HEK293 (cell line): ENCODE measurements at regions not wholly inside any gene's neighbourhood (a gene's known extent, or its start where the extent isn't known, plus 50 kb on each side); places are given as distances from the start of the nearest gene placed in this dataset.

Experiments
- CTCF ChIA-PET: fragments of 350-600 bp; formaldehyde crosslinking; extraction: SDS; loops from one replicate; lab custom pipeline; 2021; ENCODE audit warnings: antibody characterized with exemption; lab: Yijun Ruan, JAX
- POLR2A ChIA-PET: fragments of 300-600 bp; formaldehyde crosslinking; extraction: SDS; loops from one replicate; lab custom pipeline; 2020; ENCODE audit warnings: antibody characterized with exemption, inconsistent platforms; lab: Yijun Ruan, JAX
- H3K27ac ChIP-seq: fragments of 200-500 bp; sonication (Bioruptor generic); 2 replicates; pipeline ENCODE4 v1.5.1; 2014; ENCODE audit warnings: low read depth, low read length, control low read depth, inconsistent platforms; ENCODE audit errors: extremely low read depth
- H3K36me3 ChIP-seq, 2 experiments: fragments of 200-500 bp in 1 of 2; sonication (Bioruptor generic) in 1 of 2; 1 replicate in 1 of 2; 2 replicates in 1 of 2; pipeline ENCODE4 v1.5.1; 2014 to 2017; ENCODE audit warnings: inconsistent platforms in 2 of 2, low read length in 2 of 2; ENCODE audit not compliant: control insufficient read depth in 2 of 2, insufficient read depth in 1 of 2
- H3K4me1 ChIP-seq: fragments of 200-500 bp; sonication (Bioruptor generic); 2 replicates; pipeline ENCODE4 v1.5.1; 2014; ENCODE audit warnings: mild to moderate bottlenecking, low read length, inconsistent platforms; ENCODE audit not compliant: control insufficient read depth, insufficient read depth
- H3K4me3 ChIP-seq: 2 replicates; pipeline ENCODE4 v1.5.1; 2011; ENCODE audit warnings: low read depth, mild to moderate bottlenecking, control low read depth, low read length, moderate library complexity
- H3K9me3 ChIP-seq: fragments of 200-500 bp; sonication (Bioruptor generic); 2 replicates; pipeline ENCODE4 v1.5.1; 2014; ENCODE audit warnings: low read depth, low read length, inconsistent platforms; ENCODE audit not compliant: control insufficient read depth, insufficient read depth
- BCL11A ChIP-seq: fragments of 450-650 bp; formaldehyde crosslinking; IDR thresholded peaks from 2 replicates; pipeline ENCODE4 v1.5.1; 2016; ENCODE audit warnings: low read depth, missing biosample characterization, missing genetic modification characterization
- GLI4 ChIP-seq: fragments of 450-650 bp; formaldehyde crosslinking; IDR thresholded peaks from 2 replicates; pipeline ENCODE4 v1.5.1; 2016; ENCODE audit warnings: missing biosample characterization, missing genetic modification characterization
- KLF17 ChIP-seq: fragments of 450-650 bp; formaldehyde crosslinking; IDR thresholded peaks from 2 replicates; pipeline ENCODE4 v1.5.1; 2016; ENCODE audit warnings: missing biosample characterization, missing genetic modification characterization
- KLF7 ChIP-seq: fragments of 450-650 bp; formaldehyde crosslinking; IDR thresholded peaks from 2 replicates; pipeline ENCODE4 v1.5.1; 2016; ENCODE audit warnings: missing biosample characterization, missing genetic modification characterization, borderline replicate concordance
- SP2 ChIP-seq: fragments of 450-650 bp; formaldehyde crosslinking; IDR thresholded peaks from 2 replicates; pipeline ENCODE4 v1.5.1; 2016; ENCODE audit warnings: missing biosample characterization, missing genetic modification characterization
- SP7 ChIP-seq: fragments of 450-650 bp; formaldehyde crosslinking; IDR thresholded peaks from 2 replicates; pipeline ENCODE4 v1.5.1; 2016; ENCODE audit warnings: missing biosample characterization, missing genetic modification characterization
- WT1 ChIP-seq: fragments of 450-650 bp; formaldehyde crosslinking; IDR thresholded peaks from 2 replicates; pipeline ENCODE4 v1.5.1; 2016; ENCODE audit warnings: missing biosample characterization, missing genetic modification characterization
- ZFHX2 ChIP-seq: fragments of 450-650 bp; formaldehyde crosslinking; conservative IDR thresholded peaks from 2 replicates; pipeline ENCODE4 v1.5.1; 2016; ENCODE audit warnings: missing biosample characterization, missing genetic modification characterization
- ZFP41 ChIP-seq: fragments of 450-650 bp; formaldehyde crosslinking; IDR thresholded peaks from 2 replicates; pipeline ENCODE4 v1.5.1; 2016; ENCODE audit warnings: missing biosample characterization, missing genetic modification characterization, borderline replicate concordance
- ZFP69B ChIP-seq: fragments of 450-650 bp; formaldehyde crosslinking; IDR thresholded peaks from 2 replicates; pipeline ENCODE4 v1.5.1; 2016; ENCODE audit warnings: missing biosample characterization, missing genetic modification characterization
- ZIC2 ChIP-seq: fragments of 450-650 bp; formaldehyde crosslinking; IDR thresholded peaks from 2 replicates; pipeline ENCODE4 v1.5.1; 2016; ENCODE audit warnings: missing biosample characterization, missing genetic modification characterization
- ZNF132 ChIP-seq: fragments of 450-650 bp; formaldehyde crosslinking; IDR thresholded peaks from 2 replicates; pipeline ENCODE4 v1.5.1; 2017; ENCODE audit warnings: missing biosample characterization, missing genetic modification characterization, borderline replicate concordance
- ZNF140 ChIP-seq: fragments of 450-650 bp; formaldehyde crosslinking; IDR thresholded peaks from 2 replicates; pipeline ENCODE4 v1.5.1; 2016; ENCODE audit warnings: missing biosample characterization, missing genetic modification characterization
- ZNF148 ChIP-seq: fragments of 450-650 bp; formaldehyde crosslinking; IDR thresholded peaks from 2 replicates; pipeline ENCODE4 v1.5.0; 2017; ENCODE audit warnings: missing biosample characterization, missing genetic modification characterization, borderline replicate concordance
- ZNF169 ChIP-seq: fragments of 450-650 bp; formaldehyde crosslinking; IDR thresholded peaks from 2 replicates; pipeline ENCODE4 v1.5.1; 2016; ENCODE audit warnings: missing biosample characterization, missing genetic modification characterization
- ZNF184 ChIP-seq: fragments of 450-650 bp; IDR thresholded peaks from 2 replicates; pipeline ENCODE4 v1.5.1; 2018; ENCODE audit warnings: missing biosample characterization, mild to moderate bottlenecking, missing genetic modification characterization
- ZNF214 ChIP-seq: fragments of 450-650 bp; formaldehyde crosslinking; IDR thresholded peaks from 2 replicates; pipeline ENCODE4 v1.5.1; 2017; ENCODE audit warnings: missing biosample characterization, mild to moderate bottlenecking, missing genetic modification characterization, borderline replicate concordance
- ZNF239 ChIP-seq: fragments of 450-650 bp; formaldehyde crosslinking; IDR thresholded peaks from 2 replicates; pipeline ENCODE4 v1.5.1; 2016; ENCODE audit warnings: missing biosample characterization, missing genetic modification characterization
- ZNF26 ChIP-seq: fragments of 450-650 bp; formaldehyde crosslinking; IDR thresholded peaks from 2 replicates; pipeline ENCODE4 v1.5.1; 2016; ENCODE audit warnings: missing biosample characterization, missing genetic modification characterization
- ZNF280C ChIP-seq: fragments of 450-650 bp; formaldehyde crosslinking; IDR thresholded peaks from 2 replicates; pipeline ENCODE4 v1.5.1; 2016; ENCODE audit warnings: missing biosample characterization, missing genetic modification characterization
- ZNF37A ChIP-seq: fragments of 450-650 bp; IDR thresholded peaks from 2 replicates; pipeline ENCODE4 v1.5.1; 2018; ENCODE audit warnings: missing biosample characterization, missing genetic modification characterization
- ZNF423 ChIP-seq: fragments of 450-650 bp; formaldehyde crosslinking; IDR thresholded peaks from 2 replicates; pipeline ENCODE4 v1.5.1; 2016; ENCODE audit warnings: missing biosample characterization, missing genetic modification characterization
- ZNF433 ChIP-seq: fragments of 450-650 bp; formaldehyde crosslinking; IDR thresholded peaks from 2 replicates; pipeline ENCODE4 v1.5.1; 2016; ENCODE audit warnings: missing biosample characterization, missing genetic modification characterization, low read depth
- ZNF514 ChIP-seq: fragments of 450-650 bp; formaldehyde crosslinking; IDR thresholded peaks from 2 replicates; pipeline ENCODE4 v1.5.1; 2016; ENCODE audit warnings: missing biosample characterization, missing genetic modification characterization
- ZNF521 ChIP-seq: fragments of 450-650 bp; formaldehyde crosslinking; IDR thresholded peaks from 2 replicates; pipeline ENCODE4 v1.5.1; 2017; ENCODE audit warnings: missing biosample characterization, mild to moderate bottlenecking, missing genetic modification characterization
- ZNF600 ChIP-seq: fragments of 450-650 bp; formaldehyde crosslinking; IDR thresholded peaks from 2 replicates; pipeline ENCODE4 v1.5.1; 2016; ENCODE audit warnings: missing biosample characterization, missing genetic modification characterization

- H3K36me3 ChIP-seq = no peaks in the 10 kb centered on the region
- H3K9me3 ChIP-seq = no peaks in the 10 kb centered on the region
- H3K27ac ChIP-seq = no peak overlapping the region
- ChIA-PET CTCF (no interaction called here), POLR2A (interaction anchor here (0.6 kb wide), 1 partner anchor 424 kb away, joined by 3 read pairs; no protein-coding TSS in a partner anchor)
- H3K4me1 ChIP-seq = no peaks in the 10 kb centered on the region
- TF ChIP-seq ZFP69B (tag by site-specific recombination) = no peak
- no peak overlapping the region for H3K4me3 ChIP-seq
Observed at GRCh38 chr12:18966954-18967353, 162.6 kb upstream of the PLEKHA5 start.

GRCh38 chr12:18967814-18968213 is 161.7 kb upstream of the PLEKHA5 start:
- no peaks in the 10 kb centered on the region for H3K9me3 ChIP-seq
- ChIA-PET CTCF (no interaction called here), POLR2A (no interaction called here)
- no peak overlapping the region for H3K27ac ChIP-seq
- TF ChIP-seq ZFP41 (no peak), ZNF37A (no peak), BCL11A (tag by site-specific recombination) (no peak), KLF17 (tag by site-specific recombination) (no peak), ZNF423 (tag by site-specific recombination) (no peak), ZNF184 (tag by site-specific recombination) (no peak), ZNF169 (no peak), KLF7 (no peak), ZNF239 (no peak), ZNF140 (tag by site-specific recombination) (no peak)
- no peak overlapping the region for H3K4me3 ChIP-seq
- no peaks in the 10 kb centered on the region for H3K4me1 ChIP-seq
- H3K36me3 ChIP-seq = no peaks in the 10 kb centered on the region

- ChIA-PET POLR2A (no interaction called here), CTCF (no interaction called here)
- no peak overlapping the region for H3K27ac ChIP-seq
- no peaks in the 10 kb centered on the region for H3K4me1 ChIP-seq
- no peaks in the 10 kb centered on the region for H3K9me3 ChIP-seq
- no peak overlapping the region for H3K4me3 ChIP-seq
- H3K36me3 ChIP-seq = no peaks in the 10 kb centered on the region
- TF ChIP-seq SP2 (tag by site-specific recombination) (no peak), ZFP41 (no peak), ZNF521 (no peak), ZNF280C (tag by site-specific recombination) (no peak), ZNF514 (tag by site-specific recombination) (no peak), ZNF148 (tag by site-specific recombination) (no peak), ZFHX2 (tag by site-specific recombination) (no peak), ZIC2 (tag by site-specific recombination) (no peak), GLI4 (tag by site-specific recombination) (no peak), ZNF600 (tag by site-specific recombination) (no peak), SP7 (no peak), WT1 (tag by site-specific recombination) (no peak), ZNF214 (tag by site-specific recombination) (no peak), ZNF132 (tag by site-specific recombination) (no peak), ZNF433 (tag by site-specific recombination) (no peak), ZNF26 (tag by site-specific recombination) (no peak)
Observed at GRCh38 chr12:18969512-18969911, 160.0 kb upstream of the PLEKHA5 start.
